ENCODE measurements at regions not wholly inside any gene's neighbourhood (a gene's known extent, or its start where the extent isn't known, plus 50 kb on each side); places are given as distances from the start of the nearest gene placed in this dataset.

GRCh38 chr7:68564306-68565135, 1033.8 kb upstream of the AUTS2 start:
- Histone ChIP-seq H3K36me3 (ENCODE audit: control insufficient read depth in 2 of 2, insufficient read depth in 2 of 2, low read length in 1 of 2) (no peaks in the 10 kb centered on the region), H3K9me3 (ENCODE audit: control insufficient read depth in 2 of 2, insufficient read depth in 1 of 2, low read length in 1 of 2) (peaks cover 0 to 4% of the 10 kb centered on the region in 2 donors), H3K27ac (ENCODE audit: low read depth in 1 of 2, low read length in 1 of 2) (no peak overlapping the region), H3K27me3 (ENCODE audit: control insufficient read depth in 2 of 2, insufficient read depth in 1 of 2, low read length in 1 of 2) (no peaks in the 10 kb centered on the region), H3K4me1 (ENCODE audit: control insufficient read depth in 2 of 2, insufficient read depth in 2 of 2, low read length in 2 of 2) (no peaks in the 10 kb centered on the region), H3K4me3 (ENCODE audit: low read length in 2 of 2) (no peak overlapping the region)
- WGBS: 83% methylated on average over 6 of the region's 6 CpGs
- DNase-seq (ENCODE audit: low read depth in 6 of 9, low spot score in 9 of 9): no peak

DNA sequence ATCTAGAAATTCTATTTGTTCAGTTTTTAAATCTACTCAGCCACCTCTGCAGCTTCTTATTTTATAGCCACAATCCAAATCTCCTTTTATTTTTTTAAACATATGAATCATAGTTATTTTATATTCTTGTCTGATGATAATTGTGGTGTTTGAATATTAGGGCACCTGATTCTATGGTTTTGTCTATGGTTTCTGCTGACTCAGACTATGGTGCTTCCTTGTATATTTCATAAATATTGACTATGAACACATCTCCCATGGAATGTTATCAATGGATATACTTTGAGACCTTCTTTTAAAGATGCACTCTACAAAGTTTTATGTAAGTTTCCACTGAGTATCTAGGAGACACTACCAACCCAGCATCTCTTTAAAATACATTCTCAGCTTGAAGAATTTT, 1027.0 kb upstream of the AUTS2 start:
- Histone ChIP-seq H3K9me3 (ENCODE audit: control insufficient read depth in 2 of 2, insufficient read depth in 1 of 2, low read length in 1 of 2) (peaks cover 1 to 3% of the 10 kb centered on the region in 2 donors), H3K27me3 (ENCODE audit: control insufficient read depth in 2 of 2, insufficient read depth in 1 of 2, low read length in 1 of 2) (no peaks in the 10 kb centered on the region), H3K36me3 (ENCODE audit: control insufficient read depth in 2 of 2, insufficient read depth in 2 of 2, low read length in 1 of 2) (no peaks in the 10 kb centered on the region), H3K27ac (ENCODE audit: low read depth in 1 of 2, low read length in 1 of 2) (no peak overlapping the region), H3K4me3 (ENCODE audit: low read length in 2 of 2) (no peak overlapping the region), H3K4me1 (ENCODE audit: control insufficient read depth in 2 of 2, insufficient read depth in 2 of 2, low read length in 2 of 2) (no peaks in the 10 kb centered on the region)
- no peak for DNase-seq (ENCODE audit: low read depth in 6 of 9, low spot score in 9 of 9)

- H3K27me3 ChIP-seq (ENCODE audit: control insufficient read depth in 2 of 2, insufficient read depth in 1 of 2, low read length in 1 of 2): no peaks in the 10 kb centered on the region
- H3K4me1 ChIP-seq (ENCODE audit: control insufficient read depth in 2 of 2, insufficient read depth in 2 of 2, low read length in 2 of 2): no peaks in the 10 kb centered on the region
- H3K9me3 ChIP-seq (ENCODE audit: control insufficient read depth in 2 of 2, insufficient read depth in 1 of 2, low read length in 1 of 2): peaks cover 1 to 3% of the 10 kb centered on the region in 2 donors
- no peak overlapping the region for H3K27ac ChIP-seq (ENCODE audit: low read depth in 1 of 2, low read length in 1 of 2)
- WGBS: 86% methylated on average over 12 of the region's 12 CpGs
- H3K4me3 ChIP-seq (ENCODE audit: low read length in 2 of 2): no peak overlapping the region
- no peak for DNase-seq (ENCODE audit: low read depth in 6 of 9, low spot score in 9 of 9)
- H3K36me3 ChIP-seq (ENCODE audit: control insufficient read depth in 2 of 2, insufficient read depth in 2 of 2, low read length in 1 of 2): no peaks in the 10 kb centered on the region
These were observed 1024.8 kb upstream of the AUTS2 start for GRCh38 chr7:68573271-68574005.

DNA sequence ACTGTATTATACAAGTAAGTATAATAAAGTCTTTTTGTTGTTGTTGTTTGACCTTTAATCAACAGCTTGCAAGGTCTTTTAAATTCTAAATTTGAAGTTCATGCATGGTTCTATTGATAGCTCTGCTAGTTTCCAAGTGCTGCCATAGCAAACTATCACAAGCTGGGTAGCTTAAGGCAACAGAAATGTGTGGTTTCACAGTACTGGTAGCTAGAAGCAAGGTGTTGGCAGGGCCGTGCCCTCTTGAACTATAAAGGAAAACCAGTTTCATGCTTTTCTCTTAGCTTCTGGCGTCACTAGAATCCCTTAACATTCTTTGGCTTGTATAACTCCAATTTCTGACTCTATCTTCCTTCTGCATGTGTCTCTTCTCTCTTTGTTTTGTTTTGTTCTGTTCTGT, 1021.9 kb upstream of the AUTS2 start:
- WGBS: 84% methylated on average over 2 of the region's 2 CpGs
- H3K36me3 ChIP-seq (ENCODE audit: control insufficient read depth in 2 of 2, insufficient read depth in 2 of 2, low read length in 1 of 2): no peaks in the 10 kb centered on the region
- no peaks in the 10 kb centered on the region for H3K4me1 ChIP-seq (ENCODE audit: control insufficient read depth in 2 of 2, insufficient read depth in 2 of 2, low read length in 2 of 2)
- no peak for DNase-seq (ENCODE audit: low read depth in 6 of 9, low spot score in 9 of 9)
- H3K27me3 ChIP-seq (ENCODE audit: control insufficient read depth in 2 of 2, insufficient read depth in 1 of 2, low read length in 1 of 2): no peaks in the 10 kb centered on the region
- no peak overlapping the region for H3K27ac ChIP-seq (ENCODE audit: low read depth in 1 of 2, low read length in 1 of 2)
- H3K9me3 ChIP-seq (ENCODE audit: control insufficient read depth in 2 of 2, insufficient read depth in 1 of 2, low read length in 1 of 2): peaks cover 1 to 3% of the 10 kb centered on the region in 2 donors
- no peak overlapping the region for H3K4me3 ChIP-seq (ENCODE audit: low read length in 2 of 2)

GRCh38 chr7:68581417-68581816, 1016.9 kb upstream of the AUTS2 start:
- H3K4me1 ChIP-seq (ENCODE audit: control insufficient read depth in 2 of 2, insufficient read depth in 2 of 2, low read length in 2 of 2): no peaks in the 10 kb centered on the region
- WGBS: 92% methylated on average over 1 of the region's 1 CpG
- no peaks in the 10 kb centered on the region for H3K36me3 ChIP-seq (ENCODE audit: control insufficient read depth in 2 of 2, insufficient read depth in 2 of 2, low read length in 1 of 2)
- H3K9me3 ChIP-seq (ENCODE audit: control insufficient read depth in 2 of 2, insufficient read depth in 1 of 2, low read length in 1 of 2): no peaks in the 10 kb centered on the region
- H3K27ac ChIP-seq (ENCODE audit: low read depth in 1 of 2, low read length in 1 of 2): no peak overlapping the region
- H3K4me3 ChIP-seq (ENCODE audit: low read length in 2 of 2): no peak overlapping the region
- H3K27me3 ChIP-seq (ENCODE audit: control insufficient read depth in 2 of 2, insufficient read depth in 1 of 2, low read length in 1 of 2): no peaks in the 10 kb centered on the region
- DNase-seq (ENCODE audit: low read depth in 6 of 9, low spot score in 9 of 9): no peak

- no peaks in the 10 kb centered on the region for H3K36me3 ChIP-seq (ENCODE audit: control insufficient read depth in 2 of 2, insufficient read depth in 2 of 2, low read length in 1 of 2)
- H3K27ac ChIP-seq (ENCODE audit: low read depth in 1 of 2, low read length in 1 of 2): no peak overlapping the region
- H3K4me1 ChIP-seq (ENCODE audit: control insufficient read depth in 2 of 2, insufficient read depth in 2 of 2, low read length in 2 of 2): no peaks in the 10 kb centered on the region
- DNase-seq (ENCODE audit: low read depth in 6 of 9, low spot score in 9 of 9): no peak
- H3K27me3 ChIP-seq (ENCODE audit: control insufficient read depth in 2 of 2, insufficient read depth in 1 of 2, low read length in 1 of 2): no peaks in the 10 kb centered on the region
- no peaks in the 10 kb centered on the region for H3K9me3 ChIP-seq (ENCODE audit: control insufficient read depth in 2 of 2, insufficient read depth in 1 of 2, low read length in 1 of 2)
- no peak overlapping the region for H3K4me3 ChIP-seq (ENCODE audit: low read length in 2 of 2)
- WGBS: 71% methylated on average over 4 of the region's 4 CpGs
These were observed 1010.7 kb upstream of the AUTS2 start for GRCh38 chr7:68587599-68587998.

DNA sequence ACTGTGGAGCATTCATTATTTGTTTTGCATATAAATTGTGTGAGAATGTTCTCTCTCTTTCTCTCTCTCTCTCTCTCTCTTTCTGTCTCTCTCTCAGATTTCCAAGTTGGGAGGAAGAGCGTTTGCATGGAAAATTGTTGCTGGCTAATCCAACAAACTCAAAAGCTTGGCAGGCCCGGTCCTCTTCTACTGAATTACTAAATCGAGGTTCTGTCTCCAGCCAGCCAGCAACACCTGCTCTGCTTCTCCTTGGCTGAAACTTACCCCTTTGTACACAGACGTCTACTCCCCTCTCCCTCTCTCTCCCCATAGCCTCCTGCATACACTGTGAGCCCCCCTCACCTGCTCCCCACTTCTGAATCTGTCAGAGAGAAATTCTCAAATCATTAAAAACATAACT, 996.4 kb upstream of the AUTS2 start:
- H3K27ac ChIP-seq (ENCODE audit: low read depth in 1 of 2, low read length in 1 of 2): no peak overlapping the region
- 87% methylated on average over 4 of the region's 4 CpGs for WGBS
- no peaks in the 10 kb centered on the region for H3K27me3 ChIP-seq (ENCODE audit: control insufficient read depth in 2 of 2, insufficient read depth in 1 of 2, low read length in 1 of 2)
- H3K4me1 ChIP-seq (ENCODE audit: control insufficient read depth in 2 of 2, insufficient read depth in 2 of 2, low read length in 2 of 2): no peaks in the 10 kb centered on the region
- H3K4me3 ChIP-seq (ENCODE audit: low read length in 2 of 2): no peak overlapping the region
- H3K9me3 ChIP-seq (ENCODE audit: control insufficient read depth in 2 of 2, insufficient read depth in 1 of 2, low read length in 1 of 2): peaks cover 0 to 7% of the 10 kb centered on the region in 2 donors
- DNase-seq (ENCODE audit: low read depth in 6 of 9, low spot score in 9 of 9): no peak
- H3K36me3 ChIP-seq (ENCODE audit: control insufficient read depth in 2 of 2, insufficient read depth in 2 of 2, low read length in 1 of 2): no peaks in the 10 kb centered on the region

- DNase-seq (ENCODE audit: low read depth in 6 of 9, low spot score in 9 of 9): no peak
- peaks cover 0 to 6% of the 10 kb centered on the region in 2 donors for H3K9me3 ChIP-seq (ENCODE audit: control insufficient read depth in 2 of 2, insufficient read depth in 1 of 2, low read length in 1 of 2)
- no peak overlapping the region for H3K4me3 ChIP-seq (ENCODE audit: low read length in 2 of 2)
- H3K36me3 ChIP-seq (ENCODE audit: control insufficient read depth in 2 of 2, insufficient read depth in 2 of 2, low read length in 1 of 2): no peaks in the 10 kb centered on the region
- H3K4me1 ChIP-seq (ENCODE audit: control insufficient read depth in 2 of 2, insufficient read depth in 2 of 2, low read length in 2 of 2): no peaks in the 10 kb centered on the region
- no peak overlapping the region for H3K27ac ChIP-seq (ENCODE audit: low read depth in 1 of 2, low read length in 1 of 2)
- WGBS: 12% methylated on average over 1 of the region's 1 CpG
- H3K27me3 ChIP-seq (ENCODE audit: control insufficient read depth in 2 of 2, insufficient read depth in 1 of 2, low read length in 1 of 2): no peaks in the 10 kb centered on the region
These were observed 993.7 kb upstream of the AUTS2 start for GRCh38 chr7:68604541-68604940.

GRCh38 chr7:68610701-68611100, 987.6 kb upstream of the AUTS2 start:
- Histone ChIP-seq H3K4me1 (ENCODE audit: control insufficient read depth in 2 of 2, insufficient read depth in 2 of 2, low read length in 2 of 2) (no peaks in the 10 kb centered on the region), H3K27me3 (ENCODE audit: control insufficient read depth in 2 of 2, insufficient read depth in 1 of 2, low read length in 1 of 2) (no peaks in the 10 kb centered on the region), H3K36me3 (ENCODE audit: control insufficient read depth in 2 of 2, insufficient read depth in 2 of 2, low read length in 1 of 2) (no peaks in the 10 kb centered on the region), H3K9me3 (ENCODE audit: control insufficient read depth in 2 of 2, insufficient read depth in 1 of 2, low read length in 1 of 2) (peaks cover 1 to 3% of the 10 kb centered on the region in 2 donors), H3K4me3 (ENCODE audit: low read length in 2 of 2) (no peak overlapping the region), H3K27ac (ENCODE audit: low read depth in 1 of 2, low read length in 1 of 2) (no peak overlapping the region)
- WGBS: 95% methylated on average over 1 of the region's 1 CpG
- no peak for DNase-seq (ENCODE audit: low read depth in 6 of 9, low spot score in 9 of 9)

Data from thymus (tissue), 11 donors.